ENCODE measurements at regions not wholly inside any gene's neighbourhood (a gene's known extent, or its start where the extent isn't known, plus 50 kb on each side); places are given as distances from the start of the nearest gene placed in this dataset.
"Not testable (repeated sequence)": the region's sequence is repeated elsewhere in the genome, so short reads cannot be mapped to it uniquely, and the experiment has no call there.

DNA sequence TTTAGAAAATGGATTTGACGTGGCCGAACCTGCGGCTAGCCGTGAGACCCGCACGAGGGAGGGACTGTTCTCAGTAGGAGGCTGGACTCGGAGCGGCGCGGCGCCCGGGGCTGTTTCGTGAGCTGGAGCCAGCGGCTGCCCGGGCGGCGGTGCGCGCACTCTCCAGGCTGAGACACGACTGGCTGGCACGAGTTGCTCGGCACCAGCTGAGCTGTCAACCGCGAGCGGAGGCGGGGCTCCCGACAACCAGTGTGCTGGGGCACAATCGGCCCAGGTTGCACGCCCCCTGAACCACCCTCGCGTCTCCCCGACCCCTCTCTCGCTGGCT lies 58.5 kb upstream of the NBPF26 start:
- DNase-seq (ENCODE audit: low read depth) = not testable (repeated sequence)

DNA sequence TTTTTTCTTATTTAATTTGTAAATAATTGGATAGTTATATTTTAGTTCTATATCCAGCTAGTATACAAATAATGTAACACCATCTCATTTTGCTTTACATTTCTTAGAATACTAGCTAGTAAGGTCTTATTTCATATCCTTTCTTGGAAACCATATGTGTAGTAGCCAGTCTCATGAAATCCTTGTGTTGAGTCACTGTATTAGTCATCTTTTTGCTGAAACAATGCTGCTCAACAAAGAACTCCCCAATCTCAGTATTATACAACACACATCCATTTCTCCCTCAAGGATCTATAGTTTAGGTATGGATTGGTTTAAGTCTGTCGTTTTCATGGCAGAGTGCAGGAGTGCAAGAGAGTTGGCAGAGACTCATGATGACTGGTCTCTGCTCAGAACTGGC lies 55.6 kb upstream of the NBPF26 start:
- not testable (repeated sequence) for DNase-seq (ENCODE audit: low read depth)
